ENCODE measurements at regions not wholly inside any gene's neighbourhood (a gene's known extent, or its start where the extent isn't known, plus 50 kb on each side); places are given as distances from the start of the nearest gene placed in this dataset.

DNA sequence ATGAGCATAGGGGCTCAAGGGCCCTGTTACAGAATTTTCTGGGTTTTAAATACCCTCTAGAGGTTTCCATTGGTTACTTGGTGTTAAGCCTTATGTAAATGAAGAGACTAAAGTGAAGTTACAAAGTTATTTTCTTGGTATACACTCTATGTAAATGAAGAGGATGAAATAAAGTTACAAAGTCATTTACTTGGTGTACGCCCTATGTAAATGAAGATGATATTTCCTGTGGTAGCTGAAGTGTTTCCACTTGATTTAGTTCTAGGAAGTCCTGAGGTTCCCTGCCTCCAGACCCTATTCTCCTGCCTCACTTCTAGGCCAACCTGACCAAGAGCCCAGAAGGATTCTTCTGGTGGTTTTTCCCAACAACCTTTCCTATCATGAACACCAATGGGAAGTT is 126.1 kb downstream of the SPTSSA start:
- TF ChIP-seq POLR2AphosphoS5 (IDR thresholded peaks at IDR 0.05; ENCODE audit: low read depth, low read length) (no peak), POLR2A (IDR thresholded peaks at IDR 0.05; ENCODE audit: low read depth, low read length) (no peak), TAF1 (IDR thresholded peaks at IDR 0.05; ENCODE audit: borderline replicate concordance, low read depth, low read length) (no peak)

Measured in GM12892 (cell line).